Mucosa of descending colon (tissue), 3 donors: ENCODE measurements at regions not wholly inside any gene's neighbourhood (a gene's known extent, or its start where the extent isn't known, plus 50 kb on each side); places are given as distances from the start of the nearest gene placed in this dataset.

Experiments
- ATAC-seq: fragments of 200-7000 bp; cut with Tn5 transposase; one replicate; pipeline ENCODE4 v1.9.1; 2020; ENCODE audit warnings: mild to moderate bottlenecking, moderate library complexity
- DNase-seq, 3 donors: peaks; one replicate each; pipeline ENCODE4 v3.0.0-alpha.2; 2020
- H3K36me3 ChIP-seq: fragments of 200-600 bp; one replicate; pipeline ENCODE4 v1.8.0; 2021; ENCODE audit warnings: low read depth, mild to moderate bottlenecking
- H3K4me1 ChIP-seq: fragments of 200-600 bp; one replicate; pipeline ENCODE4 v1.8.0; 2021; ENCODE audit warnings: low read depth, mild to moderate bottlenecking
- H3K4me3 ChIP-seq: fragments of 200-600 bp; one replicate; pipeline ENCODE4 v1.8.0; 2021; ENCODE audit warnings: mild to moderate bottlenecking
- H3K9me3 ChIP-seq: fragments of 200-600 bp; one replicate; pipeline ENCODE4 v1.8.0; 2021; ENCODE audit warnings: mild to moderate bottlenecking
- CTCF ChIP-seq: fragments of 200-600 bp; IDR thresholded peaks from one replicate; pipeline ENCODE4 v1.8.0; 2022; ENCODE audit warnings: antibody characterized with exemption, mild to moderate bottlenecking
- intact Hi-C, 2 donors: fragments of 100-400 bp; cut with DNase I in 1 of 2; cut with micrococcal nuclease in 1 of 2; formaldehyde crosslinking; loops; one replicate each; pipeline versions ENCODE4 v1.11.0 to v1.11.1; 2022; cut with DNase I, micrococcal nuclease
- donor health status: DM: no; HTN: no; CAD: no; lungs with moderate emphysema.
- donor health status: DM: no; HTN: no; CAD: no.
- donor health status: DM: no; HTN: yes; CAD: no.

GRCh38 chr5:165999693-166000320, 2291.6 kb upstream of the WWC1 start:
- intact Hi-C loops: no loop called here
- H3K9me3 ChIP-seq: no peaks in the 10 kb centered on the region
- no peaks in the 10 kb centered on the region for H3K36me3 ChIP-seq
- H3K4me3 ChIP-seq: no peak overlapping the region
- ATAC-seq: no peak
- no peak for TF ChIP-seq CTCF
- DNase-seq: no peak
- H3K4me1 ChIP-seq: no peaks in the 10 kb centered on the region

- ATAC-seq (no peak), DNase-seq (no peak)
- intact Hi-C loops: no loop called here
Measured at GRCh38 chr5:166004006-166004405, 2287.4 kb upstream of the WWC1 start.

GRCh38 chr5:166013415-166013814, 2278.0 kb upstream of the WWC1 start:
- DNase-seq: no peak
- TF ChIP-seq CTCF: no peak
- intact Hi-C loops: no loop called here

More at GRCh38 chr5:166004006-166004405, 2287.4 kb upstream of the WWC1 start:
- TF ChIP-seq CTCF: no peak
- H3K36me3 ChIP-seq: no peaks in the 10 kb centered on the region
- H3K4me1 ChIP-seq: no peaks in the 10 kb centered on the region
- H3K9me3 ChIP-seq: no peaks in the 10 kb centered on the region
- no peak overlapping the region for H3K4me3 ChIP-seq

GRCh38 chr5:166014256-166014655, 2277.2 kb upstream of the WWC1 start:
- no peaks in the 10 kb centered on the region for H3K4me1 ChIP-seq
- TF ChIP-seq CTCF: no peak
- no peaks in the 10 kb centered on the region for H3K36me3 ChIP-seq
- H3K4me3 ChIP-seq: no peak overlapping the region
- ATAC-seq (no peak), DNase-seq (no peak)
- intact Hi-C loops: no loop called here
- peaks cover 10% of the 10 kb centered on the region for H3K9me3 ChIP-seq

More at GRCh38 chr5:166013415-166013814, 2278.0 kb upstream of the WWC1 start:
- H3K4me1 ChIP-seq: no peaks in the 10 kb centered on the region
- peaks cover 10% of the 10 kb centered on the region for H3K9me3 ChIP-seq
- H3K36me3 ChIP-seq: no peaks in the 10 kb centered on the region
- no peak overlapping the region for H3K4me3 ChIP-seq
- ATAC-seq: no peak

GRCh38 chr5:166018716-166019115, 2272.7 kb upstream of the WWC1 start:
- DNase-seq: no peak
- Histone ChIP-seq H3K4me3 (no peak overlapping the region), H3K4me1 (no peaks in the 10 kb centered on the region), H3K9me3 (no peaks in the 10 kb centered on the region), H3K36me3 (no peaks in the 10 kb centered on the region)
- intact Hi-C loops: no loop called here
- ATAC-seq: no peak
- no peak for TF ChIP-seq CTCF

GRCh38 chr5:166022065-166022464, 2269.4 kb upstream of the WWC1 start:
- Histone ChIP-seq H3K36me3 (no peaks in the 10 kb centered on the region), H3K9me3 (no peaks in the 10 kb centered on the region), H3K4me3 (no peak overlapping the region), H3K4me1 (no peaks in the 10 kb centered on the region)
- ATAC-seq: no peak
- DNase-seq: no peak
- no peak for TF ChIP-seq CTCF
- intact Hi-C loops: no loop called here
